GM18517 (cell line): ENCODE measurements at regions not wholly inside any gene's neighbourhood (a gene's known extent, or its start where the extent isn't known, plus 50 kb on each side); places are given as distances from the start of the nearest gene placed in this dataset.
"Not testable (repeated sequence)": the region's sequence is repeated elsewhere in the genome, so short reads cannot be mapped to it uniquely, and the experiment has no call there.

Experiments used
- ATAC-seq: cut with Tn5 transposase; IDR thresholded peaks from one replicate; pipeline ENCODE4 v1.9.1; 2021; ENCODE audit warnings: mild to moderate bottlenecking, moderate library complexity; ENCODE audit not compliant: unreplicated experiment

- ATAC-seq = no peak
Measured at GRCh38 chr2:3116371-3116770, 261.2 kb downstream of the EIPR1 start.

GRCh38 chr2:3115301-3116042, 262.1 kb downstream of the EIPR1 start:
- ATAC-seq = no peak

- ATAC-seq = no peak
Measured at GRCh38 chr2:3114406-3115185, 263.0 kb downstream of the EIPR1 start.

- no peak for ATAC-seq
Measured at GRCh38 chr2:3113769-3114168, 263.8 kb downstream of the EIPR1 start.

- no peak for ATAC-seq
Measured at GRCh38 chr2:3113122-3113521, 264.5 kb downstream of the EIPR1 start.

GRCh38 chr2:3112553-3112952, 265.1 kb downstream of the EIPR1 start:
- ATAC-seq = no peak

- ATAC-seq = no peak
Measured at GRCh38 chr2:3112131-3112530, 265.5 kb downstream of the EIPR1 start.

- no peak for ATAC-seq
Measured at GRCh38 chr2:3110994-3111666, 266.5 kb downstream of the EIPR1 start.

GRCh38 chr2:3110555-3110954, 267.1 kb downstream of the EIPR1 start:
- ATAC-seq = no peak

GRCh38 chr2:3108710-3109702, 268.6 kb downstream of the EIPR1 start:
- no peak for ATAC-seq

GRCh38 chr2:3108105-3108504, 269.5 kb downstream of the EIPR1 start:
- ATAC-seq = no peak

GRCh38 chr2:3107567-3107966, 270.1 kb downstream of the EIPR1 start:
- no peak for ATAC-seq

- ATAC-seq = no peak
Measured at GRCh38 chr2:3105814-3106569, 271.6 kb downstream of the EIPR1 start.

- ATAC-seq = not testable (repeated sequence)
Measured at GRCh38 chr2:3104958-3105813, 272.4 kb downstream of the EIPR1 start.

GRCh38 chr2:3104261-3104660, 273.4 kb downstream of the EIPR1 start:
- ATAC-seq = no peak

- no peak for ATAC-seq
Measured at GRCh38 chr2:3102922-3103569, 274.6 kb downstream of the EIPR1 start.

- no peak for ATAC-seq
Measured at GRCh38 chr2:3102081-3102921, 275.3 kb downstream of the EIPR1 start.
